AG04450 (cell line): ENCODE measurements at regions not wholly inside any gene's neighbourhood (a gene's known extent, or its start where the extent isn't known, plus 50 kb on each side); places are given as distances from the start of the nearest gene placed in this dataset.
A peak's percentile ranks its signal among the peaks of the same experiment; 100 is the strongest.

ENCODE experiments used
- CTCF ChIA-PET: fragments of 300-600, 350-600 bp; formaldehyde crosslinking; extraction: SDS; loops from one replicate; lab custom pipeline; 2022; ENCODE audit warnings: antibody characterized with exemption, inconsistent platforms; lab: Charles Lee
- POLR2A ChIA-PET: fragments of 350-600 bp; formaldehyde crosslinking; extraction: SDS; loops from one replicate; lab custom pipeline; 2021; ENCODE audit warnings: antibody characterized with exemption, inconsistent platforms; lab: Yijun Ruan, JAX
- DNase-seq: peaks from one replicate; pipeline ENCODE4 v3.0.0-alpha.2; 2011; ENCODE audit warnings: low read depth, low spot score
- H3K27ac ChIP-seq: one replicate; pipeline ENCODE4 v1.5.1; 2012; ENCODE audit warnings: low read depth, low read length, control low read depth
- H3K27me3 ChIP-seq: one replicate; pipeline ENCODE4 v1.6.0; 2012; ENCODE audit warnings: low read length; ENCODE audit not compliant: control insufficient read depth, insufficient read depth
- H3K4me3 ChIP-seq: 2 replicates; pipeline ENCODE4 v1.5.1; 2011; ENCODE audit warnings: mild to moderate bottlenecking, low read depth, low read length, control low read depth
- H3K9me3 ChIP-seq: 2 replicates; pipeline ENCODE4 v1.5.1; 2012; ENCODE audit warnings: low read length; ENCODE audit not compliant: control insufficient read depth, insufficient read depth
- TF ChIP-seq, protein P1 (sequence below): IDR thresholded peaks from 2 replicates; pipeline ENCODE4 v1.5.1; 2011; ENCODE audit warnings: low read depth, low read length, control low read depth, inconsistent platforms

DNA sequence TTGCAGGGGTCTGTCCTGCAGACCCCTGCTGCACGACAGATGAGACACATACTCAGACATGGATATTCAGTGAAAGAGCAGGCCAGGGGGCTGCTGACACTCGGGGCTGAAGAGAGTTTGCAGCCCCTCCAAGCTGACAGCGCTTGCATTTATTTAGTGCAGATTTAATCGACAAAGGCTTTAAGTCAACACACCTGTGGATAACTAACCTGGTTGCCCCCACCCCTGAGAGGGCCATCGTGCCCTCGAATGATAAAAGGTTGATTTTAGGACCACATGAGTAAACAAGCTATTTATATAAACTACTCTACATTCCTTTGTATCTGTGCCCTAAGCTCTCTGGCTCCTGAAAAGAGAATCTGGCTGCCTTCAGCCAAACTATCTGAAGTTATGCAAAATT lies 708.2 kb upstream of the LRRN3 start:
- Histone ChIP-seq H3K27ac (no peak overlapping the region), H3K27me3 (no peaks in the 10 kb centered on the region), H3K4me3 (no peak overlapping the region), H3K9me3 (peaks cover 3% of the 10 kb centered on the region; the same call in 1 of the 2 replicates)
- CTCF ChIA-PET: no interaction called here
- no peak for DNase-seq
- POLR2A ChIA-PET: no interaction called here
- TF ChIP-seq, protein P1, sequence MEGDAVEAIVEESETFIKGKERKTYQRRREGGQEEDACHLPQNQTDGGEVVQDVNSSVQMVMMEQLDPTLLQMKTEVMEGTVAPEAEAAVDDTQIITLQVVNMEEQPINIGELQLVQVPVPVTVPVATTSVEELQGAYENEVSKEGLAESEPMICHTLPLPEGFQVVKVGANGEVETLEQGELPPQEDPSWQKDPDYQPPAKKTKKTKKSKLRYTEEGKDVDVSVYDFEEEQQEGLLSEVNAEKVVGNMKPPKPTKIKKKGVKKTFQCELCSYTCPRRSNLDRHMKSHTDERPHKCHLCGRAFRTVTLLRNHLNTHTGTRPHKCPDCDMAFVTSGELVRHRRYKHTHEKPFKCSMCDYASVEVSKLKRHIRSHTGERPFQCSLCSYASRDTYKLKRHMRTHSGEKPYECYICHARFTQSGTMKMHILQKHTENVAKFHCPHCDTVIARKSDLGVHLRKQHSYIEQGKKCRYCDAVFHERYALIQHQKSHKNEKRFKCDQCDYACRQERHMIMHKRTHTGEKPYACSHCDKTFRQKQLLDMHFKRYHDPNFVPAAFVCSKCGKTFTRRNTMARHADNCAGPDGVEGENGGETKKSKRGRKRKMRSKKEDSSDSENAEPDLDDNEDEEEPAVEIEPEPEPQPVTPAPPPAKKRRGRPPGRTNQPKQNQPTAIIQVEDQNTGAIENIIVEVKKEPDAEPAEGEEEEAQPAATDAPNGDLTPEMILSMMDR: no peak

DNA sequence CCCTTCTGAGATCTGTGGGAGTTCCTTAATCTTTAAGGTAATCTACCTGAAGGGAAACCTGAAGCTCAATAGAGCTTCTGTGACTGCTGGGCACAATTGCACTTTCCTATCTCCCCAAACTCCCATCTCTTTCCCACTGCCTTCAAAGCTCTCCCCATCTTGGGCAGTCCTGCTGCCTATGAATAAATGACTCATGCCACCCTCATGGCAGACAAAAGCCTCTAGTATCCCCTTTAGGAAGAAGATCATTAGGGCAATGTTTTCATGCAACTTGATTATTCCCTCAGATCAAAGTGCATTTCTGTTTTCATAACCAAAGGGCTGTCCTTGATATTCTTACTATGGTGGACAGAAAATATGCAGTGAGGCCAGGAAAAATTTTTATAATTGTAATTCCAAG lies 704.9 kb upstream of the LRRN3 start:
- TF ChIP-seq, protein P1: no peak
- H3K27me3 ChIP-seq: no peaks in the 10 kb centered on the region
- H3K4me3 ChIP-seq: no peak overlapping the region
- no peak overlapping the region for H3K27ac ChIP-seq
- ChIA-PET CTCF (no interaction called here), POLR2A (no interaction called here)
- no peak for DNase-seq
- H3K9me3 ChIP-seq: no peaks in the 10 kb centered on the region

DNA sequence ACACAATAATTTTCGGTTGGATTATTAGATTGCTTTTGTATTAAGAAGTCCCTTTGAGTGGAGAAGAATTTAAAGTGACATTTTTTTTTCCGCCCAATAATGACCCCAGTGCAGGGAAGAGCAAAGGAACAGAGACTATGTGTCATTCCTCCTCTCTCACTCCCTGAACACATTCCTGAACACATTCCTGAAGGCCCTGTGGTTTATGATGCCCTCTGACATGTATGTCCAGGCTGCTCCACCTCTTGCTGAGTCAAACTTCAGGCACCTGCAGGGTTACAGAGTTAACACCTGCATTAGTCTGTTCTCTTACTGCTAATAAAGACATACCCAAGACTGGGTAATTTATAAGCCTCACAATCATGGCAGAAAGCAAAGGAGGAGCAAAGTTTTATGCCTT lies 704.0 kb upstream of the LRRN3 start:
- DNase-seq: peak; percentile 30
- ChIA-PET CTCF (no interaction called here), POLR2A (no interaction called here)
- no peak overlapping the region for H3K4me3 ChIP-seq
- no peaks in the 10 kb centered on the region for H3K27me3 ChIP-seq
- no peaks in the 10 kb centered on the region for H3K9me3 ChIP-seq
- TF ChIP-seq, protein P1: no peak
- H3K27ac ChIP-seq: no peak overlapping the region

DNA sequence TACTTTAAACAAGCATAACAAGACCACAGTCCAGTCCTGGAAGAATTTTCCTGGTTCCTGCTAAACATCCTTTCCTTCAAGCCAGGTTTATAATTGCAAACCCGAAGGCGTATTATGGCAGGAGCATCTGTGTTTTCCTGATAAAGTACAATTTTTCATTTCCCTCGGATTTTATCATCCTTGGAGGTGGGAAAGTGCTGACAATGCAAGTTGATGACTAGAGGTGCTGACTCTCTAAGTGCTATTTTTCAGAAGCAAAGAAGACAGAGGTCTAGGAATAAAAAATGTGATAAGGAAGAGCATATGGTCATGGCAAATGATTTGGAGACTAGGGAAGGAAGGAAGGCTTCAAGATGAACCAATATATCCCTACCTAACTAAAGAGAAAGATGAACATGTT lies 703.2 kb upstream of the LRRN3 start:
- H3K9me3 ChIP-seq: no peaks in the 10 kb centered on the region
- no peak overlapping the region for H3K4me3 ChIP-seq
- ChIA-PET CTCF (no interaction called here), POLR2A (no interaction called here)
- TF ChIP-seq, protein P1: no peak
- no peak for DNase-seq
- H3K27ac ChIP-seq: no peak overlapping the region
- no peaks in the 10 kb centered on the region for H3K27me3 ChIP-seq

DNA sequence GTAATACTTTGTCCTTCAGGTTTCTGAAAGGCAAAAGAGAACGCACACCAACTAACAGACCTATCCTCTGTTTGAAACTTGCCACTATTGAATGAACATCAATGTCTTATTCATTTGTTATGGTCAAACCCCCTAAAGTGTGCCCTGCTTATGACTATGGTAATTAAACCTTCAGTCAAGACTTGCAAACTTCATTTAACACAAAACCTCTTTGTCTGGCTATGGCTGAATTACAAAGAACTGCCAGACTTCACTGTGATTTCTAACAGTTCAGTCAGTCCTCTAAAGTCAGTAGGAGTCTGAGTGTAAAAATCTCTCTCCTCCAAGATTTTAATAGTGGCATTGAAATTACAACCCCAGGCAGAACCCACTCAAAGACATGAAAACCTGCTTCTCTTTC lies 702.5 kb upstream of the LRRN3 start:
- Histone ChIP-seq H3K9me3 (no peaks in the 10 kb centered on the region), H3K27me3 (no peaks in the 10 kb centered on the region), H3K4me3 (no peak overlapping the region), H3K27ac (no peak overlapping the region)
- ChIA-PET CTCF (no interaction called here), POLR2A (no interaction called here)
- TF ChIP-seq, protein P1: no peak
- DNase-seq: no peak
